ENCODE measurements at regions not wholly inside any gene's neighbourhood (a gene's known extent, or its start where the extent isn't known, plus 50 kb on each side); places are given as distances from the start of the nearest gene placed in this dataset.
"Not testable (repeated sequence)": the region's sequence is repeated elsewhere in the genome, so short reads cannot be mapped to it uniquely, and the experiment has no call there.

DNA sequence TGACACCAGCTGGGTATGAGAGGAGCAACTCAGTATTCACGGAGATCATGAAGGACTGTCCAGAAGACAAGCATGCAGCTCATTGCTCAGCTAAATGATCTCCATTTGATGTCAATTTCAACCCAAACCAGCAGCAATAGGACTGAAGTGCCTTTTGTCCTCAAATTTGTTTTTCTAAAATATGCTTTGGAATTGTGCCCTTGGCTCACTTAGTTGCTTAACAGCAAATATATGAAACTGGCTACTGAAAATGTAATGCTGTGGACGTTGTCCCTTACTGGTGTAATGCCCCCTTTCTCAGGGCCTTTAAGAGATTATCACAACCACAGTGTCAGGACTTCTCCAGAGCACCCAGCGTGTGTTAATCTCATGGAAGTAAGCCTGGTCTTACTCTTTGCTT is 236.2 kb downstream of the SKIDA1 start:
- no peak overlapping the region for H3K27ac ChIP-seq
- 62 to 100% (median 80%) methylated on average over 1 to 3 of the region's 3 CpGs; no CpG with 5 or more reads in 1 of the 10 experiments for WGBS, 10 experiments
- in situ Hi-C loops (cut with MboI; ENCODE audit: low pct_unique_long_range_greater_than_20kb in 2 of 9, low sequenced_read_pairs in 9 of 9, unreplicated experiment in 9 of 9) = loop anchor here in 6 of 9 experiments (25.0 kb wide), 2 partner anchors 198 to 448 kb away; no protein-coding TSS in a partner anchor
- no peak for ATAC-seq (replicated peaks in 6 of 8)
- H3K4me1 ChIP-seq (replicated peaks in 1 of 2) = peaks cover 24 to 29% of the 10 kb centered on the region in 2 donors
- H3K4me3 ChIP-seq = no peak overlapping the region

DNA sequence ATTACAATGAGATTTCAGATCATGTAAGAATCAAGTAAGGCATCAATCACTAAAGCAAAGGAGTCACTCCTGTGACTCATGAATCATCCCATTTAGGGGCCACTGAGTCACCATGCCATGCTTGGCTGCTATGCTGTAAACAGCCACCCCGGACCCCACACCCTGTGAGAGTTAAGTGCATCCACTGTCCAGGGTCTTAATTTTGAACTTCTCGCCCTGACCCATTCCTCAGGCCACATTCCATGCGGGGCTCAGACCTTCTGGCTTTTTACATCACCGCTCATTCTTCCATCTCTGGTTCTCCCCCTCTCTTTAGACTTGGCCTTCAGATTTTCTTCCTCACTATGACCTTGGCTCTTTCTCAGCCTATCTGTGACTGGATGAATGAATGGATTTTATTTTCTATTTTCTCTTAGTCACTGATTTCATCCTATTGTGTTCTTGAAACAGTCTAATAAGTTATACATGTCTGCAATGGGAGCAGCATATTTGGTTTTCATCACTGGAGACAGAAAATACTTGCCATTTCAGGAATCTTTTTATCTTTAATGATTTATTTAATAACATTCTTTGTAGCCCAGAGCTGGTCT is 239.6 kb downstream of the SKIDA1 start:
- H3K4me1 ChIP-seq (replicated peaks in 1 of 2) = peaks cover 10 to 18% of the 10 kb centered on the region in 2 donors
- no peak overlapping the region for H3K27ac ChIP-seq
- peak in 1 of 8 experiments; percentile 18 for ATAC-seq (replicated peaks in 6 of 8)
- no peak overlapping the region for H3K4me3 ChIP-seq
- WGBS, 10 experiments = 17 to 92% (median 79%) methylated on average over 1 to 4 of the region's 4 CpGs; no CpG with 5 or more reads in 3 of the 10 experiments
- in situ Hi-C loops (cut with MboI; ENCODE audit: low pct_unique_long_range_greater_than_20kb in 2 of 9, low sequenced_read_pairs in 9 of 9, unreplicated experiment in 9 of 9) = loop anchor here in 6 of 9 experiments (25.0 kb wide), 2 partner anchors 201 to 451 kb away; no protein-coding TSS in a partner anchor

DNA sequence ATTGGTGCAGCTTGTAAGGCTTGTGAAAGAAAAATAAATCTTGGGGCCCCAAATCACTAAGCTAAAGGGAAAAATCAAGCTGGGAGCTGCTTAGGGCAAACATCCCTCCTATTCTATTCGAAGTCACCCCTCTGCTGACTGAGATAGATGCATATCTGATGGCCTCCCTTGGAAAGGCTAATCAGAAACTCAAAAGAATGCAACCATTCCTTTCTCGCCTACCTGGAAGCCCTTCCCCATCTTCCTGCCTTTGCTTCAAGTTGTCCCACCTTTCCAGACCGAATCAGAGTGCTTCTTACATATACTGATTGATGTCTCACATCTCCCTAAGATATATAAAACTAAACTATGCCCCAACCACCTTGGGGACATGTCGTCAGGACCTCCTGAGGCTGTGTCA is 240.3 kb downstream of the SKIDA1 start:
- WGBS, 10 experiments = 14 to 100% (median 60%) methylated on average over 1 to 4 of the region's 4 CpGs; no CpG with 5 or more reads in 1 of the 10 experiments
- H3K4me1 ChIP-seq (replicated peaks in 1 of 2) = peaks cover 10 to 18% of the 10 kb centered on the region in 2 donors
- in situ Hi-C loops (cut with MboI; ENCODE audit: low pct_unique_long_range_greater_than_20kb in 2 of 9, low sequenced_read_pairs in 9 of 9, unreplicated experiment in 9 of 9) = loop anchor here in 6 of 9 experiments (25.0 kb wide), 2 partner anchors 202 to 452 kb away; no protein-coding TSS in a partner anchor
- no peak for ATAC-seq (replicated peaks in 6 of 8)
- no peak overlapping the region for H3K27ac ChIP-seq
- no peak overlapping the region for H3K4me3 ChIP-seq

GRCh38 chr10:21284301-21284700 is 241.2 kb downstream of the SKIDA1 start:
- 17 to 100% (median 52%) methylated on average over 1 to 2 of the region's 2 CpGs; no CpG with 5 or more reads in 2 of the 10 experiments for WGBS, 10 experiments
- H3K4me1 ChIP-seq (replicated peaks in 1 of 2) = peaks cover 10 to 18% of the 10 kb centered on the region in 2 donors
- no peak for ATAC-seq (replicated peaks in 6 of 8)
- no peak overlapping the region for H3K27ac ChIP-seq
- H3K4me3 ChIP-seq = no peak overlapping the region
- in situ Hi-C loops (cut with MboI; ENCODE audit: low pct_unique_long_range_greater_than_20kb in 2 of 9, low sequenced_read_pairs in 9 of 9, unreplicated experiment in 9 of 9) = loop anchor here in 6 of 9 experiments (25.0 kb wide), 2 partner anchors 203 to 453 kb away; no protein-coding TSS in a partner anchor

DNA sequence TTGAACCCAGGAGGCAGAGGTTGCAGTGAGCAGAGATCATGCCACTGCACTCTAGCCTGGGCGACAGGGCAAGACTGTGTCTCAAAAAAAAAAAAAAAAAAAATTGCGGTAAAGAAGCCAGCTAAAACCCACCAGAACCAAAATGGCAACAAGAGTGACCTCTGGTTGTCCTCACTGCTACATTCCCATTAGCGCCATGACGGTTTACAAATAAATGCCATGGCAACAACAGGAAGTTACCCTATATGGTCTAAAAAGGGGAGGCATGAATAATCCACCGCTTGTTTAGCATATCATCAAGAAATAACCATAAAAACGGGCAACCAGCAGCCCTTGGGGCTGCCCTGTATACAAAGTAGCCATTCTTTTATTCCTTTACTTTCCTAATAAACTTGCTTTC is 242.4 kb downstream of the SKIDA1 start:
- in situ Hi-C loops (cut with MboI; ENCODE audit: low pct_unique_long_range_greater_than_20kb in 2 of 9, low sequenced_read_pairs in 9 of 9, unreplicated experiment in 9 of 9) = loop anchor here in 6 of 9 experiments (25.0 kb wide), 2 partner anchors 204 to 454 kb away; no protein-coding TSS in a partner anchor
- not testable (repeated sequence) for ATAC-seq (replicated peaks in 6 of 8); H3K27ac ChIP-seq; H3K4me3 ChIP-seq
- peaks cover 10 to 21% of the 10 kb centered on the region in 2 donors for H3K4me1 ChIP-seq (replicated peaks in 1 of 2)
- WGBS, 10 experiments = 44 to 94% (median 82%) methylated on average over 3 to 6 of the region's 6 CpGs; no CpG with 5 or more reads in 2 of the 10 experiments

- H3K27ac ChIP-seq = peak overlapping the region in 1 of 2 donors; percentile 27
- H3K4me1 ChIP-seq (replicated peaks in 1 of 2) = peaks cover 10 to 21% of the 10 kb centered on the region in 2 donors
- 13 to 100% (median 39%) methylated on average over 1 to 8 of the region's 8 CpGs for WGBS, 10 experiments
- ATAC-seq (replicated peaks in 6 of 8) = peak in 6 of 8 experiments; percentile 13 to 69 (median 50)
- in situ Hi-C loops (cut with MboI; ENCODE audit: low pct_unique_long_range_greater_than_20kb in 2 of 9, low sequenced_read_pairs in 9 of 9, unreplicated experiment in 9 of 9) = loop anchor here in 6 of 9 experiments (25.0 kb wide), 2 partner anchors 205 to 455 kb away; no protein-coding TSS in a partner anchor
- H3K4me3 ChIP-seq = no peak overlapping the region
Observed at GRCh38 chr10:21281765-21282484, 243.6 kb downstream of the SKIDA1 start.

GRCh38 chr10:21280971-21281572 is 244.4 kb downstream of the SKIDA1 start:
- no peak for ATAC-seq (replicated peaks in 6 of 8)
- Histone ChIP-seq H3K4me1 (replicated peaks in 1 of 2) (peaks cover 10 to 21% of the 10 kb centered on the region in 2 donors), H3K27ac (no peak overlapping the region), H3K4me3 (no peak overlapping the region)
- 38 to 100% (median 61%) methylated on average over 1 to 2 of the region's 2 CpGs; no CpG with 5 or more reads in 4 of the 10 experiments for WGBS, 10 experiments
- in situ Hi-C loops (cut with MboI; ENCODE audit: low pct_unique_long_range_greater_than_20kb in 2 of 9, low sequenced_read_pairs in 9 of 9, unreplicated experiment in 9 of 9) = loop anchor here in 6 of 9 experiments (25.0 kb wide), 2 partner anchors 206 to 456 kb away; no protein-coding TSS in a partner anchor

- in situ Hi-C loops (cut with MboI; ENCODE audit: low pct_unique_long_range_greater_than_20kb in 2 of 9, low sequenced_read_pairs in 9 of 9, unreplicated experiment in 9 of 9) = loop anchor here in 6 of 9 experiments (25.0 kb wide), 2 partner anchors 207 to 457 kb away; no protein-coding TSS in a partner anchor
- no peak overlapping the region for H3K27ac ChIP-seq
- 64 to 100% (median 92%) methylated on average over 1 to 5 of the region's 5 CpGs; no CpG with 5 or more reads in 1 of the 10 experiments for WGBS, 10 experiments
- H3K4me3 ChIP-seq = no peak overlapping the region
- no peak for ATAC-seq (replicated peaks in 6 of 8)
- H3K4me1 ChIP-seq (replicated peaks in 1 of 2) = peaks cover 10 to 13% of the 10 kb centered on the region in 2 donors
Observed at GRCh38 chr10:21280037-21280436, 245.4 kb downstream of the SKIDA1 start.

DNA sequence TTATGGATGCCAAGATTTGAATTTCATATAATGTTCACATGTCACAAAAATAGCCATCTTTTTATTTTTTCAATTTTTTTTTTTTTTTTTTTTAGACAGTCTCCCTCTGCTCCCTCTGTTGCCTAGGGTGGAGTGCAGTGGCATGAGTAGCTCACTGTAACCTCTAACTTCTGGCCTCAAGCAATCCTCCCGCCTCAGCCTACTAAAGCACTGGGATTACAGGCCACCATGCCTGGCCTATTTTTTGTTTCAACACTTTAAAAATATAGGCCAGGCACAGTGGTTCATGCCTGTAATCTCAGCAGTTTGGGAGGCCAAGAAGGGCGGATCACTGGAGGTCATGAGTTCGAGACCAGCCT is 246.3 kb downstream of the SKIDA1 start:
- Histone ChIP-seq H3K27ac (no peak overlapping the region), H3K4me1 (replicated peaks in 1 of 2) (peaks cover 10% of the 10 kb centered on the region in 2 donors), H3K4me3 (no peak overlapping the region)
- whole genome bisulfite sequencing, 10 experiments = 17 to 100% (median 96%) methylated on average over 1 to 3 of the region's 3 CpGs; no CpG with 5 or more reads in 1 of the 10 experiments
- in situ Hi-C loops (cut with MboI; ENCODE audit: low pct_unique_long_range_greater_than_20kb in 2 of 9, low sequenced_read_pairs in 9 of 9, unreplicated experiment in 9 of 9) = loop anchor here in 6 of 9 experiments (10.0 to 25.0 kb wide), 3 partner anchors 208 to 458 kb away; no protein-coding TSS in a partner anchor
- ATAC-seq (replicated peaks in 6 of 8) = peak in 4 of 8 experiments; percentile 27 to 46 (median 44)

GRCh38 chr10:21278491-21279216 is 246.8 kb downstream of the SKIDA1 start:
- in situ Hi-C loops (cut with MboI; ENCODE audit: low pct_unique_long_range_greater_than_20kb in 2 of 9, low sequenced_read_pairs in 9 of 9, unreplicated experiment in 9 of 9) = loop anchor here in 6 of 9 experiments (10.0 to 25.0 kb wide), 3 partner anchors 209 to 459 kb away; no protein-coding TSS in a partner anchor
- Histone ChIP-seq H3K4me3 (no peak overlapping the region), H3K27ac (no peak overlapping the region), H3K4me1 (replicated peaks in 1 of 2) (peaks cover 10% of the 10 kb centered on the region in 2 donors)
- peak; percentile 83 to 99 (median 98) for ATAC-seq (replicated peaks in 6 of 8)
- WGBS, 10 experiments = 0 to 100% (median 45%) methylated on average over 1 to 5 of the region's 8 CpGs; no CpG with 5 or more reads in 1 of the 10 experiments

- H3K4me1 ChIP-seq (replicated peaks in 1 of 2) = peaks cover 0 to 2% of the 10 kb centered on the region in 2 donors
- H3K27ac ChIP-seq = no peak overlapping the region
- WGBS, 10 experiments = 20 to 100% (median 88%) methylated on average over 1 to 3 of the region's 3 CpGs; no CpG with 5 or more reads in 1 of the 10 experiments
- in situ Hi-C loops (cut with MboI; ENCODE audit: low pct_unique_long_range_greater_than_20kb in 2 of 9, low sequenced_read_pairs in 9 of 9, unreplicated experiment in 9 of 9) = loop anchor here in 5 of 9 experiments (10.0 to 25.0 kb wide), 3 partner anchors 186 to 411 kb away; no protein-coding TSS in a partner anchor
- ATAC-seq (replicated peaks in 6 of 8) = peak in 2 of 8 experiments; percentile 41 to 76
- H3K4me3 ChIP-seq = no peak overlapping the region
Observed at GRCh38 chr10:21273400-21273968, 252.0 kb downstream of the SKIDA1 start.
